HEK293 (cell line): ENCODE measurements at regions not wholly inside any gene's neighbourhood (a gene's known extent, or its start where the extent isn't known, plus 50 kb on each side); places are given as distances from the start of the nearest gene placed in this dataset.

ENCODE experiments used
- CTCF ChIA-PET: fragments of 350-600 bp; formaldehyde crosslinking; extraction: SDS; loops from one replicate; lab custom pipeline; 2021; ENCODE audit warnings: antibody characterized with exemption; lab: Yijun Ruan, JAX
- POLR2A ChIA-PET: fragments of 300-600 bp; formaldehyde crosslinking; extraction: SDS; loops from one replicate; lab custom pipeline; 2020; ENCODE audit warnings: antibody characterized with exemption, inconsistent platforms; lab: Yijun Ruan, JAX
- H3K27ac ChIP-seq: fragments of 200-500 bp; sonication (Bioruptor generic); 2 replicates; pipeline ENCODE4 v1.5.1; 2014; ENCODE audit warnings: low read depth, low read length, control low read depth, inconsistent platforms; ENCODE audit errors: extremely low read depth
- H3K36me3 ChIP-seq, 2 experiments: fragments of 200-500 bp in 1 of 2; sonication (Bioruptor generic) in 1 of 2; 1 replicate in 1 of 2; 2 replicates in 1 of 2; pipeline ENCODE4 v1.5.1; 2014 to 2017; ENCODE audit warnings: inconsistent platforms in 2 of 2, low read length in 2 of 2; ENCODE audit not compliant: control insufficient read depth in 2 of 2, insufficient read depth in 1 of 2
- H3K4me1 ChIP-seq: fragments of 200-500 bp; sonication (Bioruptor generic); 2 replicates; pipeline ENCODE4 v1.5.1; 2014; ENCODE audit warnings: mild to moderate bottlenecking, low read length, inconsistent platforms; ENCODE audit not compliant: control insufficient read depth, insufficient read depth
- H3K4me3 ChIP-seq: 2 replicates; pipeline ENCODE4 v1.5.1; 2011; ENCODE audit warnings: low read depth, mild to moderate bottlenecking, control low read depth, low read length, moderate library complexity
- H3K9me3 ChIP-seq: fragments of 200-500 bp; sonication (Bioruptor generic); 2 replicates; pipeline ENCODE4 v1.5.1; 2014; ENCODE audit warnings: low read depth, low read length, inconsistent platforms; ENCODE audit not compliant: control insufficient read depth, insufficient read depth
- GFI1B ChIP-seq: fragments of 450-650 bp; formaldehyde crosslinking; IDR thresholded peaks from 2 replicates; pipeline ENCODE4 v1.5.1; 2016; ENCODE audit warnings: missing biosample characterization, missing genetic modification characterization
- KLF1 ChIP-seq: fragments of 450-650 bp; formaldehyde crosslinking; IDR thresholded peaks from 2 replicates; pipeline ENCODE4 v1.5.1; 2016; ENCODE audit warnings: missing biosample characterization, missing genetic modification characterization
- SP7 ChIP-seq: fragments of 450-650 bp; formaldehyde crosslinking; IDR thresholded peaks from 2 replicates; pipeline ENCODE4 v1.5.1; 2016; ENCODE audit warnings: missing biosample characterization, missing genetic modification characterization
- ZBTB20 ChIP-seq: fragments of 450-650 bp; formaldehyde crosslinking; IDR thresholded peaks from 2 replicates; pipeline ENCODE4 v1.5.1; 2016; ENCODE audit warnings: missing biosample characterization, missing genetic modification characterization
- ZNF175 ChIP-seq: fragments of 450-650 bp; formaldehyde crosslinking; IDR thresholded peaks from 2 replicates; pipeline ENCODE4 v1.5.1; 2016; ENCODE audit warnings: missing biosample characterization, missing genetic modification characterization
- ZNF311 ChIP-seq: fragments of 450-650 bp; formaldehyde crosslinking; IDR thresholded peaks from 2 replicates; pipeline ENCODE4 v1.5.1; 2017; ENCODE audit warnings: missing biosample characterization, missing genetic modification characterization, borderline replicate concordance
- ZNF529 ChIP-seq: fragments of 450-650 bp; formaldehyde crosslinking; IDR thresholded peaks from 2 replicates; pipeline ENCODE4 v1.5.1; 2017; ENCODE audit warnings: missing genetic modification characterization, missing biosample characterization; ENCODE audit not compliant: insufficient replicate concordance
- ZNF76 ChIP-seq: fragments of 450-650 bp; formaldehyde crosslinking; IDR thresholded peaks from 2 replicates; pipeline ENCODE4; 2016; ENCODE audit warnings: low read depth, missing biosample characterization, missing genetic modification characterization, borderline replicate concordance
- TF ChIP-seq, protein P1 (sequence below): fragments of 450-650 bp; formaldehyde crosslinking; IDR thresholded peaks from 2 replicates; pipeline ENCODE4 v1.5.1; 2016; ENCODE audit warnings: missing biosample characterization, missing genetic modification characterization
- TF ChIP-seq, protein P2 (sequence below): fragments of 450-650 bp; formaldehyde crosslinking; IDR thresholded peaks from 2 replicates; pipeline ENCODE4 v1.5.1; 2016; ENCODE audit warnings: missing biosample characterization, missing genetic modification characterization
- TF ChIP-seq, protein P3 (sequence below): fragments of 450-650 bp; formaldehyde crosslinking; IDR thresholded peaks from 2 replicates; pipeline ENCODE4 v1.5.1; 2016; ENCODE audit warnings: missing biosample characterization, missing genetic modification characterization
- TF ChIP-seq, protein P4 (sequence below): fragments of 450-650 bp; formaldehyde crosslinking; IDR thresholded peaks from 2 replicates; pipeline ENCODE4 v1.5.1; 2016; ENCODE audit warnings: missing biosample characterization, missing genetic modification characterization
- TF ChIP-seq, protein P5 (sequence below): fragments of 450-650 bp; formaldehyde crosslinking; IDR thresholded peaks from 2 replicates; pipeline ENCODE4 v1.5.1; 2016; ENCODE audit warnings: missing biosample characterization, missing genetic modification characterization, borderline replicate concordance
- TF ChIP-seq, protein P6 (sequence below): fragments of 450-650 bp; formaldehyde crosslinking; IDR thresholded peaks from 2 replicates; pipeline ENCODE4 v1.5.1; 2016; ENCODE audit warnings: missing biosample characterization, missing genetic modification characterization

DNA sequence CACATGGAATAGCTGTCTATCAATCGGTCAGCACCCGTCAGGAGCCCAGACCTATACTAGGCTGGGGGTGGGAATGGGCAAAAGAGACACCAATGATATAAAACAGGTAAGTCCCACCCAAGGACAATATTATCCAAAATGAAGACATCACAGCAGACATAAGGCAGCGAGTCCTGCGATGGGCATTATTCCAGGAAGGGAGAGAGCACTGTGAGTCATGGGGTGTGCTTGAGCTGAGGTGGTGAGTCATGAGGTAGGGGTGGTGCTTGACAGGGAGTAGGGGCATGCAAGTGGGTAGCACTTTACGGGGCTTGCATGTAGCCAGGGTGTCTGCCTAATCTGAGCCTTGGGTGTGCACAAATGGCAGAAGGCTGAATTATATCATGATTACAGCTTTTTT, 605.0 kb upstream of the CADM1 start (continued):
- TF ChIP-seq, protein P1, sequence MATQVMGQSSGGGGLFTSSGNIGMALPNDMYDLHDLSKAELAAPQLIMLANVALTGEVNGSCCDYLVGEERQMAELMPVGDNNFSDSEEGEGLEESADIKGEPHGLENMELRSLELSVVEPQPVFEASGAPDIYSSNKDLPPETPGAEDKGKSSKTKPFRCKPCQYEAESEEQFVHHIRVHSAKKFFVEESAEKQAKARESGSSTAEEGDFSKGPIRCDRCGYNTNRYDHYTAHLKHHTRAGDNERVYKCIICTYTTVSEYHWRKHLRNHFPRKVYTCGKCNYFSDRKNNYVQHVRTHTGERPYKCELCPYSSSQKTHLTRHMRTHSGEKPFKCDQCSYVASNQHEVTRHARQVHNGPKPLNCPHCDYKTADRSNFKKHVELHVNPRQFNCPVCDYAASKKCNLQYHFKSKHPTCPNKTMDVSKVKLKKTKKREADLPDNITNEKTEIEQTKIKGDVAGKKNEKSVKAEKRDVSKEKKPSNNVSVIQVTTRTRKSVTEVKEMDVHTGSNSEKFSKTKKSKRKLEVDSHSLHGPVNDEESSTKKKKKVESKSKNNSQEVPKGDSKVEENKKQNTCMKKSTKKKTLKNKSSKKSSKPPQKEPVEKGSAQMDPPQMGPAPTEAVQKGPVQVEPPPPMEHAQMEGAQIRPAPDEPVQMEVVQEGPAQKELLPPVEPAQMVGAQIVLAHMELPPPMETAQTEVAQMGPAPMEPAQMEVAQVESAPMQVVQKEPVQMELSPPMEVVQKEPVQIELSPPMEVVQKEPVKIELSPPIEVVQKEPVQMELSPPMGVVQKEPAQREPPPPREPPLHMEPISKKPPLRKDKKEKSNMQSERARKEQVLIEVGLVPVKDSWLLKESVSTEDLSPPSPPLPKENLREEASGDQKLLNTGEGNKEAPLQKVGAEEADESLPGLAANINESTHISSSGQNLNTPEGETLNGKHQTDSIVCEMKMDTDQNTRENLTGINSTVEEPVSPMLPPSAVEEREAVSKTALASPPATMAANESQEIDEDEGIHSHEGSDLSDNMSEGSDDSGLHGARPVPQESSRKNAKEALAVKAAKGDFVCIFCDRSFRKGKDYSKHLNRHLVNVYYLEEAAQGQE (tag by site-specific recombination), result no peak
- TF ChIP-seq ZNF175 (tag by site-specific recombination) (no peak), GFI1B (tag by site-specific recombination) (no peak), SP7 (tag by site-specific recombination) (0 out of 2 replicates have a peak, but pooled peaks have one; percentile 24), KLF1 (tag by site-specific recombination) (peak; percentile 21; the same call in 1 of the 2 replicates)
- TF ChIP-seq, protein P2, sequence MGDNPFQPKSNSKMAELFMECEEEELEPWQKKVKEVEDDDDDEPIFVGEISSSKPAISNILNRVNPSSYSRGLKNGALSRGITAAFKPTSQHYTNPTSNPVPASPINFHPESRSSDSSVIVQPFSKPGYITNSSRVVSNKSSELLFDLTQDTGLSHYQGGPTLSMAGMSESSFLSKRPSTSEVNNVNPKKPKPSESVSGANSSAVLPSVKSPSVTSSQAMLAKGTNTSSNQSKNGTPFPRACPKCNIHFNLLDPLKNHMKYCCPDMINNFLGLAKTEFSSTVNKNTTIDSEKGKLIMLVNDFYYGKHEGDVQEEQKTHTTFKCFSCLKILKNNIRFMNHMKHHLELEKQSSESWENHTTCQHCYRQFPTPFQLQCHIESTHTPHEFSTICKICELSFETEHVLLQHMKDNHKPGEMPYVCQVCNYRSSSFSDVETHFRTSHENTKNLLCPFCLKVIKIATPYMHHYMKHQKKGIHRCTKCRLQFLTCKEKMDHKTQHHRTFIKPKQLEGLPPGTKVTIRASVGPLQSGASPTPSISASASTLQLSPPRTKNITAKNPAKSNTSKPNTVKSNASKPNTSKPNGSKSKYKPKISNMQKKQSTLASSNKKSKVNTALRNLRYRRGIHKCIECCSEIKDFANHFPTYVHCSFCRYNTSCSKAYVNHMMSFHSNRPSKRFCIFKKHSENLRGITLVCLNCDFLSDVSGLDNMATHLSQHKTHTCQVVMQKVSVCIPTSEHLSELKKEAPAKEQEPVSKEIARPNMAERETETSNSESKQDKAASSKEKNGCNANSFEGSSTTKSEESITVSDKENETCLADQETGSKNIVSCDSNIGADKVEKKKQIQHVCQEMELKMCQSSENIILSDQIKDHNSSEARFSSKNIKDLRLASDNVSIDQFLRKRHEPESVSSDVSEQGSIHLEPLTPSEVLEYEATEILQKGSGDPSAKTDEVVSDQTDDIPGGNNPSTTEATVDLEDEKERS (tag by site-specific recombination), result no peak
- TF ChIP-seq, protein P3, sequence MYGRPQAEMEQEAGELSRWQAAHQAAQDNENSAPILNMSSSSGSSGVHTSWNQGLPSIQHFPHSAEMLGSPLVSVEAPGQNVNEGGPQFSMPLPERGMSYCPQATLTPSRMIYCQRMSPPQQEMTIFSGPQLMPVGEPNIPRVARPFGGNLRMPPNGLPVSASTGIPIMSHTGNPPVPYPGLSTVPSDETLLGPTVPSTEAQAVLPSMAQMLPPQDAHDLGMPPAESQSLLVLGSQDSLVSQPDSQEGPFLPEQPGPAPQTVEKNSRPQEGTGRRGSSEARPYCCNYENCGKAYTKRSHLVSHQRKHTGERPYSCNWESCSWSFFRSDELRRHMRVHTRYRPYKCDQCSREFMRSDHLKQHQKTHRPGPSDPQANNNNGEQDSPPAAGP, result peak; percentile 60; the same call in 1 of the 2 replicates
- TF ChIP-seq, protein P4, sequence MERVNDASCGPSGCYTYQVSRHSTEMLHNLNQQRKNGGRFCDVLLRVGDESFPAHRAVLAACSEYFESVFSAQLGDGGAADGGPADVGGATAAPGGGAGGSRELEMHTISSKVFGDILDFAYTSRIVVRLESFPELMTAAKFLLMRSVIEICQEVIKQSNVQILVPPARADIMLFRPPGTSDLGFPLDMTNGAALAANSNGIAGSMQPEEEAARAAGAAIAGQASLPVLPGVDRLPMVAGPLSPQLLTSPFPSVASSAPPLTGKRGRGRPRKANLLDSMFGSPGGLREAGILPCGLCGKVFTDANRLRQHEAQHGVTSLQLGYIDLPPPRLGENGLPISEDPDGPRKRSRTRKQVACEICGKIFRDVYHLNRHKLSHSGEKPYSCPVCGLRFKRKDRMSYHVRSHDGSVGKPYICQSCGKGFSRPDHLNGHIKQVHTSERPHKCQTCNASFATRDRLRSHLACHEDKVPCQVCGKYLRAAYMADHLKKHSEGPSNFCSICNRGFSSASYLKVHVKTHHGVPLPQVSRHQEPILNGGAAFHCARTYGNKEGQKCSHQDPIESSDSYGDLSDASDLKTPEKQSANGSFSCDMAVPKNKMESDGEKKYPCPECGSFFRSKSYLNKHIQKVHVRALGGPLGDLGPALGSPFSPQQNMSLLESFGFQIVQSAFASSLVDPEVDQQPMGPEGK (tag by site-specific recombination), result peak; percentile 38

DNA sequence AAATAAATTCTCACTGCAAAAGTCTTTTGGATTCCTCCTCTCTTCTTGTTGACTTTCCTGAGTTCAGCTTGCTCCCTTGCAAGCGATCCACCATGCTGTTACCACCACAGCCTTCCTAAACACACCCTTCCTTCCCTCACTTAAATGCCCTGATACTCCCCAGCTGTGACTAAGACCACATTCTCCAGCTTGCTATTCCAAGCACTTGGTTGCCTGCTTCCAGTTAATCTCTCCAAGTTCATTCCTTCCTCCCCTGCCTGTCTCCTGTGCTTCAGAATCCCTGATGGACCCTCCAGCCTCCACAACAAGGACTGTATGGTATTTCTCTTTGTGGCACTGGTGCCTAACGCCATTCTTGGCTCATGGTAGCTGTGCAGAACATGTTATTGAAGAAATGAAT, 603.9 kb upstream of the CADM1 start:
- TF ChIP-seq ZNF529 (tag by site-specific recombination), result no peak
- Histone ChIP-seq H3K27ac (no peak overlapping the region), H3K36me3 (no peaks in the 10 kb centered on the region), H3K4me3 (no peak overlapping the region), H3K9me3 (no peaks in the 10 kb centered on the region), H3K4me1 (no peaks in the 10 kb centered on the region)
- ChIA-PET POLR2A (no interaction called here), CTCF (interaction anchor here (0.7 to 1.0 kb wide), 3 partner anchors 23 to 109 kb away, joined by 3 to 4 read pairs (median 3); no protein-coding TSS in a partner anchor)

DNA sequence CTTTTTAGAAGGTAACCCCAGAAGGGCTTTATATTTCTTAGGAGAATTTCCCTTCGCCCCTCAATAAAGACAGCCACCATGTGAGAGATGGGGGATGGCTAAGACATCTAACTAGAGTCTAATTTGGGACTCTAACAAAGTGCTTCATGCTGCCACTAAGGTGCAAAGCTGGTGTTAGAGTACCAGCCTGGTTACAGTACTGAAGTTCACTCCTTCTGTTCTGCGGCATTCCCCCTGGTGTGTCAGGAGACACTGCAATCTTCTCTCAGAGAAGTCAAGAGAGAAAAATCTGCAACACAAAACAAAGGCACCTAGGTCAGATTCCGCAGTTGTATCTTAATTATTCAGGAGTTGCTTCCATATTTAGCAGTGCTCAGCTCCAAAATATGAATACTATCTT, 603.0 kb upstream of the CADM1 start:
- H3K4me1 ChIP-seq, result no peaks in the 10 kb centered on the region
- TF ChIP-seq ZBTB20, result no peak
- TF ChIP-seq, protein P5, sequence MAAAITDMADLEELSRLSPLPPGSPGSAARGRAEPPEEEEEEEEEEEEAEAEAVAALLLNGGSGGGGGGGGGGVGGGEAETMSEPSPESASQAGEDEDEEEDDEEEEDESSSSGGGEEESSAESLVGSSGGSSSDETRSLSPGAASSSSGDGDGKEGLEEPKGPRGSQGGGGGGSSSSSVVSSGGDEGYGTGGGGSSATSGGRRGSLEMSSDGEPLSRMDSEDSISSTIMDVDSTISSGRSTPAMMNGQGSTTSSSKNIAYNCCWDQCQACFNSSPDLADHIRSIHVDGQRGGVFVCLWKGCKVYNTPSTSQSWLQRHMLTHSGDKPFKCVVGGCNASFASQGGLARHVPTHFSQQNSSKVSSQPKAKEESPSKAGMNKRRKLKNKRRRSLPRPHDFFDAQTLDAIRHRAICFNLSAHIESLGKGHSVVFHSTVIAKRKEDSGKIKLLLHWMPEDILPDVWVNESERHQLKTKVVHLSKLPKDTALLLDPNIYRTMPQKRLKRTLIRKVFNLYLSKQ, result no peak
- TF ChIP-seq ZNF311 (tag by site-specific recombination), result no peak
- TF ChIP-seq ZNF76 (tag by site-specific recombination), result no peak
- TF ChIP-seq, protein P6, sequence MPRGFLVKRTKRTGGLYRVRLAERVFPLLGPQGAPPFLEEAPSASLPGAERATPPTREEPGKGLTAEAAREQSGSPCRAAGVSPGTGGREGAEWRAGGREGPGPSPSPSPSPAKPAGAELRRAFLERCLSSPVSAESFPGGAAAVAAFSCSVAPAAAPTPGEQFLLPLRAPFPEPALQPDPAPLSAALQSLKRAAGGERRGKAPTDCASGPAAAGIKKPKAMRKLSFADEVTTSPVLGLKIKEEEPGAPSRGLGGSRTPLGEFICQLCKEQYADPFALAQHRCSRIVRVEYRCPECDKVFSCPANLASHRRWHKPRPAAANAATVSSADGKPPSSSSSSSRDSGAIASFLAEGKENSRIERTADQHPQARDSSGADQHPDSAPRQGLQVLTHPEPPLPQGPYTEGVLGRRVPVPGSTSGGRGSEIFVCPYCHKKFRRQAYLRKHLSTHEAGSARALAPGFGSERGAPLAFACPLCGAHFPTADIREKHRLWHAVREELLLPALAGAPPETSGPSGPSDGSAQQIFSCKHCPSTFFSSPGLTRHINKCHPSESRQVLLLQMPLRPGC (tag by site-specific recombination), result no peak
- TF ChIP-seq, all 188 proteins: peak for 0
- Histone ChIP-seq H3K4me3 (no peak overlapping the region), H3K27ac (no peak overlapping the region), H3K9me3 (no peaks in the 10 kb centered on the region), H3K36me3 (no peaks in the 10 kb centered on the region)
- ChIA-PET CTCF (interaction anchor here (1.0 kb wide), 1 partner anchor 34 kb away, joined by 3 read pairs; no protein-coding TSS in a partner anchor), POLR2A (no interaction called here)
